ENCODE measurements at regions not wholly inside any gene's neighbourhood (a gene's known extent, or its start where the extent isn't known, plus 50 kb on each side); places are given as distances from the start of the nearest gene placed in this dataset.
"Not testable (repeated sequence)": the region's sequence is repeated elsewhere in the genome, so short reads cannot be mapped to it uniquely, and the experiment has no call there.

GRCh38 chr2:236376566-236377244 is 112.5 kb upstream of the ASB18 start:
- Histone ChIP-seq H3K27me3 (replicated peaks; ENCODE audit: insufficient read depth) (peaks cover 4% of the 10 kb centered on the region), H3K9me3 (no peaks in the 10 kb centered on the region), H3K27ac (no peak overlapping the region), H3K4me3 (no peak overlapping the region), H3K4me1 (ENCODE audit: control insufficient read depth in 1 of 2, low read depth in 2 of 2) (no peaks in the 10 kb centered on the region), H3K36me3 (no peaks in the 10 kb centered on the region)
- no peak for ATAC-seq (ENCODE audit: insufficient number of reproducible peaks, low FRiP score, low read depth)
- no peak for DNase-seq (ENCODE audit: low spot score)
- no peak for TF ChIP-seq CTCF (IDR thresholded peaks at IDR 0.05)

- TF ChIP-seq CTCF (IDR thresholded peaks at IDR 0.05), result no peak
- no peak overlapping the region for H3K27ac ChIP-seq
- ATAC-seq (ENCODE audit: insufficient number of reproducible peaks, low FRiP score, low read depth) (no peak), DNase-seq (ENCODE audit: low spot score) (no peak)
- H3K9me3 ChIP-seq, result no peaks in the 10 kb centered on the region
- H3K27me3 ChIP-seq (replicated peaks; ENCODE audit: insufficient read depth), result no peaks in the 10 kb centered on the region
- H3K4me1 ChIP-seq (ENCODE audit: control insufficient read depth in 1 of 2, low read depth in 2 of 2), result no peaks in the 10 kb centered on the region
- H3K36me3 ChIP-seq, result no peaks in the 10 kb centered on the region
- H3K4me3 ChIP-seq, result no peak overlapping the region
Observed at GRCh38 chr2:236380051-236380612, 115.9 kb upstream of the ASB18 start.

DNA sequence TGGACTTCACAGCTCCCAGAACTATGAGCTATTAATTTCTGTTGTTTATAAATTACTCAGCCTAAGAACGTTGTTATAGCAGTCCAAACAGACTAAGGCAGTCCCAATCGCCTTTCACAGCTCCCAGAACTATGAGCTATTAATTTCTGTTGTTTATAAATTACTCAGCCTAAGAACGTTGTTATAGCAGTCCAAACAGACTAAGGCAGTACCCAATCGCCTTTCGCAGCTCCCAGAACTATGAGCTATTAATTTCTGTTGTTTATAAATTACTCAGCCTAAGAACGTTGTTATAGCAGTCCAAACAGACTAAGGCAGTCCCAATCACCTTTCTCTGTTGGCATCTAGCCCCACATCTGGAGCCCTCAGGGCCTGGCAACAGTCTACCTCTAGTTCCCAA is 117.0 kb upstream of the ASB18 start:
- not testable (repeated sequence) for DNase-seq (ENCODE audit: low spot score); H3K9me3 ChIP-seq; H3K36me3 ChIP-seq; H3K27ac ChIP-seq; H3K4me3 ChIP-seq; H3K27me3 ChIP-seq (replicated peaks; ENCODE audit: insufficient read depth); H3K4me1 ChIP-seq (ENCODE audit: control insufficient read depth in 1 of 2, low read depth in 2 of 2); ATAC-seq (ENCODE audit: insufficient number of reproducible peaks, low FRiP score, low read depth)

GRCh38 chr2:236389284-236390216 is 125.3 kb upstream of the ASB18 start:
- not testable (repeated sequence) for H3K27ac ChIP-seq; H3K27me3 ChIP-seq (replicated peaks; ENCODE audit: insufficient read depth); H3K36me3 ChIP-seq; DNase-seq (ENCODE audit: low spot score); H3K9me3 ChIP-seq; H3K4me1 ChIP-seq (ENCODE audit: control insufficient read depth in 1 of 2, low read depth in 2 of 2); H3K4me3 ChIP-seq; ATAC-seq (ENCODE audit: insufficient number of reproducible peaks, low FRiP score, low read depth)

DNA sequence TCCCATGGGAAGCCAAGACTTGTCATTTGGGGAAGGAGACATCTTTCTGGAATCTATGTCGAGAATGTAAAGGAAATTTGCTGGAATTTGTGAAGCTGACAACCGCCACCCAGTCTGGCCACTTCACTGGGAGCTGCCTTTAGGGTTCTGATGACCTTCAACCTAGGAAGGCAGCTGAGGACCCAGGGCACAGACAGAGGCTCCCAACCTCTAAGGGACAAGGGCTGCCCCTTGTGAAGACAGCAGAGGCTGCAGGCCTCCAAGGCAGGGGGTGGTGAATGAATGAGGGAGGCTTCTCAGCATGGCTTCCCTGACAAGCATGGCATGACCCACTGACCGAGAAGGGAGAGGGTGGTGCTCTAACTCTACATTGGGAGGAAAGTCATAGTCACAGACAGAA is 128.9 kb upstream of the ASB18 start:
- no peaks in the 10 kb centered on the region for H3K9me3 ChIP-seq
- H3K36me3 ChIP-seq, result no peaks in the 10 kb centered on the region
- H3K27me3 ChIP-seq (replicated peaks; ENCODE audit: insufficient read depth), result no peaks in the 10 kb centered on the region
- no peak for ATAC-seq (ENCODE audit: insufficient number of reproducible peaks, low FRiP score, low read depth)
- H3K4me1 ChIP-seq (ENCODE audit: control insufficient read depth in 1 of 2, low read depth in 2 of 2), result no peaks in the 10 kb centered on the region
- no peak for DNase-seq (ENCODE audit: low spot score)
- H3K27ac ChIP-seq, result no peak overlapping the region
- H3K4me3 ChIP-seq, result no peak overlapping the region
- TF ChIP-seq CTCF (IDR thresholded peaks at IDR 0.05), result no peak

- Histone ChIP-seq H3K4me1 (ENCODE audit: control insufficient read depth in 1 of 2, low read depth in 2 of 2) (no peaks in the 10 kb centered on the region), H3K4me3 (no peak overlapping the region), H3K36me3 (no peaks in the 10 kb centered on the region), H3K9me3 (no peaks in the 10 kb centered on the region), H3K27me3 (replicated peaks; ENCODE audit: insufficient read depth) (no peaks in the 10 kb centered on the region), H3K27ac (no peak overlapping the region)
- ATAC-seq (ENCODE audit: insufficient number of reproducible peaks, low FRiP score, low read depth) (no peak), DNase-seq (ENCODE audit: low spot score) (no peak)
- no peak for TF ChIP-seq CTCF (IDR thresholded peaks at IDR 0.05)
Observed at GRCh38 chr2:236393581-236393980, 129.4 kb upstream of the ASB18 start.
